ENCODE measurements at regions not wholly inside any gene's neighbourhood (a gene's known extent, or its start where the extent isn't known, plus 50 kb on each side); places are given as distances from the start of the nearest gene placed in this dataset.

GRCh38 chr1:184283999-184284398 lies 102.8 kb upstream of the C1orf21 start:
- no peak for TF ChIP-seq CTCF (conservative IDR thresholded peaks at IDR 0.05 in 1 of 2, IDR thresholded peaks at IDR 0.05 in 1 of 2; ENCODE audit: extremely low read depth in 1 of 2, insufficient read depth in 1 of 2, low read depth in 1 of 2, low read length in 2 of 2)
- no peak for TF ChIP-seq EZH2 (IDR thresholded peaks at IDR 0.05; ENCODE audit: borderline replicate concordance, low read length)
